DND-41 (cell line): ENCODE measurements at regions not wholly inside any gene's neighbourhood (a gene's known extent, or its start where the extent isn't known, plus 50 kb on each side); places are given as distances from the start of the nearest gene placed in this dataset.

Source experiments
- CTCF ChIP-seq: IDR thresholded peaks from 2 replicates; pipeline ENCODE4 v1.5.1; 2012; ENCODE audit warnings: borderline replicate concordance, low read length, moderate library complexity, mild to moderate bottlenecking; ENCODE audit not compliant: poor library complexity, severe bottlenecking; ENCODE audit errors: extremely low read depth
- EZH2 ChIP-seq: IDR thresholded peaks from 3 replicates; pipeline ENCODE4 v1.6.1; 2012; ENCODE audit warnings: borderline replicate concordance, low read depth, mild to moderate bottlenecking, moderate library complexity, low read length, inconsistent platforms; ENCODE audit not compliant: severe bottlenecking

GRCh38 chr4:14810568-14810967 is 191.7 kb upstream of the CPEB2 start:
- TF ChIP-seq CTCF, result no peak
- TF ChIP-seq EZH2, result no peak
